Muscle layer of colon (tissue), 2 donors: ENCODE measurements at regions not wholly inside any gene's neighbourhood (a gene's known extent, or its start where the extent isn't known, plus 50 kb on each side); places are given as distances from the start of the nearest gene placed in this dataset.

ENCODE experiments used
- H3K27ac ChIP-seq: one replicate; pipeline ENCODE4 v1.7.0; 2013; ENCODE audit warnings: low read depth, mild to moderate bottlenecking, low read length, moderate library complexity
- H3K27me3 ChIP-seq, 2 donors: one replicate each; pipeline ENCODE4 v1.7.0; 2013; ENCODE audit warnings: low read length in 2 of 2, mild to moderate bottlenecking in 2 of 2; ENCODE audit not compliant: insufficient read depth in 2 of 2, control insufficient read depth in 1 of 2
- H3K36me3 ChIP-seq: one replicate; pipeline ENCODE4 v1.7.0; 2013; ENCODE audit warnings: mild to moderate bottlenecking, low read length; ENCODE audit not compliant: insufficient read depth
- H3K4me1 ChIP-seq: one replicate; pipeline ENCODE4 v1.7.0; 2013; ENCODE audit warnings: mild to moderate bottlenecking, low read length; ENCODE audit not compliant: insufficient read depth
- H3K4me3 ChIP-seq, 2 donors: one replicate each; pipeline ENCODE4 v1.7.0; 2013; ENCODE audit warnings: low read length in 2 of 2, low read depth in 1 of 2, mild to moderate bottlenecking in 1 of 2, moderate library complexity in 1 of 2
- H3K9ac ChIP-seq: one replicate; pipeline ENCODE4 v1.7.0; 2013; ENCODE audit warnings: low read length
- H3K9me3 ChIP-seq: one replicate; pipeline ENCODE4 v1.7.0; 2013; ENCODE audit warnings: mild to moderate bottlenecking, low read length
- donor health status: abdominal sarcoma.
- donor health status: Adenocarcinoma of cecum.

- Histone ChIP-seq H3K4me3 (no peak overlapping the region), H3K9ac (no peak overlapping the region), H3K36me3 (no peaks in the 10 kb centered on the region), H3K9me3 (no peaks in the 10 kb centered on the region), H3K4me1 (no peaks in the 10 kb centered on the region), H3K27me3 (no peaks in the 10 kb centered on the region), H3K27ac (no peak overlapping the region)
Observed at GRCh38 chr10:3418041-3418754, 245.6 kb upstream of the PITRM1 start.

- H3K9ac ChIP-seq: no peak overlapping the region
- no peaks in the 10 kb centered on the region for H3K36me3 ChIP-seq
- no peaks in the 10 kb centered on the region for H3K27me3 ChIP-seq
- H3K4me1 ChIP-seq: no peaks in the 10 kb centered on the region
- H3K9me3 ChIP-seq: no peaks in the 10 kb centered on the region
- H3K4me3 ChIP-seq: no peak overlapping the region
- no peak overlapping the region for H3K27ac ChIP-seq
Observed at GRCh38 chr10:3417096-3417495, 244.5 kb upstream of the PITRM1 start.

- H3K9me3 ChIP-seq: no peaks in the 10 kb centered on the region
- no peak overlapping the region for H3K9ac ChIP-seq
- H3K27me3 ChIP-seq: no peaks in the 10 kb centered on the region
- no peaks in the 10 kb centered on the region for H3K4me1 ChIP-seq
- H3K36me3 ChIP-seq: no peaks in the 10 kb centered on the region
- H3K27ac ChIP-seq: no peak overlapping the region
- no peak overlapping the region for H3K4me3 ChIP-seq
Observed at GRCh38 chr10:3415878-3416605, 243.5 kb upstream of the PITRM1 start.

GRCh38 chr10:3415038-3415736 lies 242.6 kb upstream of the PITRM1 start:
- Histone ChIP-seq H3K36me3 (no peaks in the 10 kb centered on the region), H3K4me1 (no peaks in the 10 kb centered on the region), H3K27ac (no peak overlapping the region), H3K4me3 (no peak overlapping the region), H3K9me3 (no peaks in the 10 kb centered on the region), H3K9ac (no peak overlapping the region), H3K27me3 (no peaks in the 10 kb centered on the region)

GRCh38 chr10:3414667-3415023 lies 242.1 kb upstream of the PITRM1 start:
- no peaks in the 10 kb centered on the region for H3K27me3 ChIP-seq
- H3K9me3 ChIP-seq: no peaks in the 10 kb centered on the region
- H3K36me3 ChIP-seq: no peaks in the 10 kb centered on the region
- no peak overlapping the region for H3K27ac ChIP-seq
- H3K9ac ChIP-seq: no peak overlapping the region
- no peaks in the 10 kb centered on the region for H3K4me1 ChIP-seq
- no peak overlapping the region for H3K4me3 ChIP-seq

GRCh38 chr10:3413937-3414666 lies 241.5 kb upstream of the PITRM1 start:
- H3K36me3 ChIP-seq: no peaks in the 10 kb centered on the region
- no peak overlapping the region for H3K4me3 ChIP-seq

GRCh38 chr10:3412646-3413045 lies 240.1 kb upstream of the PITRM1 start:
- H3K27me3 ChIP-seq: no peaks in the 10 kb centered on the region
- no peaks in the 10 kb centered on the region for H3K36me3 ChIP-seq
- no peaks in the 10 kb centered on the region for H3K4me1 ChIP-seq
- no peak overlapping the region for H3K9ac ChIP-seq
- H3K27ac ChIP-seq: no peak overlapping the region
- no peak overlapping the region for H3K4me3 ChIP-seq
- H3K9me3 ChIP-seq: no peaks in the 10 kb centered on the region

More at GRCh38 chr10:3413937-3414666, 241.5 kb upstream of the PITRM1 start:
- H3K27me3 ChIP-seq: no peaks in the 10 kb centered on the region
- H3K9me3 ChIP-seq: no peaks in the 10 kb centered on the region
- H3K4me1 ChIP-seq: no peaks in the 10 kb centered on the region
- no peak overlapping the region for H3K9ac ChIP-seq
- no peak overlapping the region for H3K27ac ChIP-seq

GRCh38 chr10:3412071-3412582 lies 239.5 kb upstream of the PITRM1 start:
- Histone ChIP-seq H3K27ac (no peak overlapping the region), H3K27me3 (no peaks in the 10 kb centered on the region), H3K9ac (no peak overlapping the region), H3K4me1 (no peaks in the 10 kb centered on the region), H3K36me3 (no peaks in the 10 kb centered on the region), H3K4me3 (no peak overlapping the region), H3K9me3 (no peaks in the 10 kb centered on the region)

- Histone ChIP-seq H3K9ac (no peak overlapping the region), H3K4me1 (no peaks in the 10 kb centered on the region), H3K27ac (no peak overlapping the region), H3K4me3 (no peak overlapping the region), H3K36me3 (no peaks in the 10 kb centered on the region), H3K9me3 (no peaks in the 10 kb centered on the region), H3K27me3 (no peaks in the 10 kb centered on the region)
Observed at GRCh38 chr10:3411044-3411443, 238.5 kb upstream of the PITRM1 start.

GRCh38 chr10:3409928-3410327 lies 237.3 kb upstream of the PITRM1 start:
- Histone ChIP-seq H3K27ac (no peak overlapping the region), H3K4me3 (no peak overlapping the region), H3K36me3 (no peaks in the 10 kb centered on the region), H3K27me3 (no peaks in the 10 kb centered on the region), H3K9ac (no peak overlapping the region), H3K9me3 (no peaks in the 10 kb centered on the region), H3K4me1 (no peaks in the 10 kb centered on the region)
